IPS-18a (cell line): ENCODE measurements at regions not wholly inside any gene's neighbourhood (a gene's known extent, or its start where the extent isn't known, plus 50 kb on each side); places are given as distances from the start of the nearest gene placed in this dataset.

ENCODE experiments used
- H3K27ac ChIP-seq: one replicate; pipeline ENCODE4 v1.5.1; 2013; ENCODE audit warnings: low read length
- H3K27me3 ChIP-seq: one replicate; pipeline ENCODE4 v1.6.1; 2013; ENCODE audit warnings: mild to moderate bottlenecking, low read length; ENCODE audit not compliant: control insufficient read depth, insufficient read depth
- H3K36me3 ChIP-seq: one replicate; pipeline ENCODE4 v1.6.1; 2013; ENCODE audit warnings: low read depth, low read length; ENCODE audit not compliant: control insufficient read depth
- H3K4me1 ChIP-seq: one replicate; pipeline ENCODE4 v1.6.1; 2013; ENCODE audit warnings: low read depth, low read length; ENCODE audit not compliant: control insufficient read depth
- H3K4me3 ChIP-seq: one replicate; pipeline ENCODE4 v1.5.1; 2013; ENCODE audit warnings: low read length
- H3K9ac ChIP-seq: one replicate; pipeline ENCODE4 v1.6.1; 2013; ENCODE audit warnings: mild to moderate bottlenecking, low read length, moderate library complexity
- H3K9me3 ChIP-seq: one replicate; pipeline ENCODE4 v1.6.1; 2013; ENCODE audit warnings: low read depth, low read length; ENCODE audit not compliant: control insufficient read depth

- Histone ChIP-seq H3K4me3 (no peak overlapping the region), H3K9ac (no peak overlapping the region), H3K9me3 (peaks cover 8% of the 10 kb centered on the region), H3K4me1 (no peaks in the 10 kb centered on the region), H3K36me3 (no peaks in the 10 kb centered on the region), H3K27ac (no peak overlapping the region), H3K27me3 (no peaks in the 10 kb centered on the region)
Measured at GRCh38 chrX:137286423-137286822, 252.6 kb upstream of the GPR101 start.

- H3K4me1 ChIP-seq: no peaks in the 10 kb centered on the region
- no peak overlapping the region for H3K4me3 ChIP-seq
- no peak overlapping the region for H3K27ac ChIP-seq
- no peak overlapping the region for H3K9ac ChIP-seq
- H3K9me3 ChIP-seq: peaks cover 9% of the 10 kb centered on the region
- H3K27me3 ChIP-seq: no peaks in the 10 kb centered on the region
- no peaks in the 10 kb centered on the region for H3K36me3 ChIP-seq
Measured at GRCh38 chrX:137278825-137279224, 245.0 kb upstream of the GPR101 start.

- Histone ChIP-seq H3K9ac (no peak overlapping the region), H3K9me3 (peaks cover 7% of the 10 kb centered on the region), H3K4me1 (no peaks in the 10 kb centered on the region), H3K4me3 (no peak overlapping the region), H3K36me3 (no peaks in the 10 kb centered on the region), H3K27ac (no peak overlapping the region), H3K27me3 (no peaks in the 10 kb centered on the region)
Measured at GRCh38 chrX:137263374-137263773, 229.6 kb upstream of the GPR101 start.

- Histone ChIP-seq H3K27me3 (no peaks in the 10 kb centered on the region), H3K27ac (no peak overlapping the region), H3K36me3 (no peaks in the 10 kb centered on the region), H3K9ac (no peak overlapping the region), H3K4me1 (no peaks in the 10 kb centered on the region), H3K4me3 (no peak overlapping the region), H3K9me3 (peaks cover 15% of the 10 kb centered on the region)
Measured at GRCh38 chrX:137245183-137245582, 211.4 kb upstream of the GPR101 start.

- no peak overlapping the region for H3K27ac ChIP-seq
Measured at GRCh38 chrX:137236837-137237236, 203.0 kb upstream of the GPR101 start.

GRCh38 chrX:137234651-137235402 is 201.0 kb upstream of the GPR101 start:
- no peaks in the 10 kb centered on the region for H3K36me3 ChIP-seq
- H3K27me3 ChIP-seq: no peaks in the 10 kb centered on the region
- H3K4me1 ChIP-seq: peaks cover 11% of the 10 kb centered on the region
- H3K27ac ChIP-seq: no peak overlapping the region
- no peak overlapping the region for H3K4me3 ChIP-seq
- peaks cover 7% of the 10 kb centered on the region for H3K9me3 ChIP-seq
- no peak overlapping the region for H3K9ac ChIP-seq

More at GRCh38 chrX:137236837-137237236, 203.0 kb upstream of the GPR101 start:
- Histone ChIP-seq H3K9me3 (peaks cover 12% of the 10 kb centered on the region), H3K36me3 (no peaks in the 10 kb centered on the region), H3K4me1 (peaks cover 11% of the 10 kb centered on the region), H3K27me3 (no peaks in the 10 kb centered on the region), H3K4me3 (no peak overlapping the region), H3K9ac (no peak overlapping the region)

GRCh38 chrX:137233478-137233877 is 199.7 kb upstream of the GPR101 start:
- no peaks in the 10 kb centered on the region for H3K27me3 ChIP-seq
- H3K9me3 ChIP-seq: peaks cover 7% of the 10 kb centered on the region
- peaks cover 11% of the 10 kb centered on the region for H3K4me1 ChIP-seq
- no peak overlapping the region for H3K9ac ChIP-seq
- no peak overlapping the region for H3K27ac ChIP-seq
- H3K36me3 ChIP-seq: no peaks in the 10 kb centered on the region
- no peak overlapping the region for H3K4me3 ChIP-seq

- H3K9me3 ChIP-seq: peaks cover 2% of the 10 kb centered on the region
- H3K27me3 ChIP-seq: no peaks in the 10 kb centered on the region
- no peak overlapping the region for H3K4me3 ChIP-seq
- H3K27ac ChIP-seq: no peak overlapping the region
- H3K36me3 ChIP-seq: no peaks in the 10 kb centered on the region
- H3K4me1 ChIP-seq: no peaks in the 10 kb centered on the region
- H3K9ac ChIP-seq: no peak overlapping the region
Measured at GRCh38 chrX:137227151-137227550, 193.4 kb upstream of the GPR101 start.

GRCh38 chrX:137215467-137215866 is 181.7 kb upstream of the GPR101 start:
- Histone ChIP-seq H3K27ac (no peak overlapping the region), H3K36me3 (no peaks in the 10 kb centered on the region), H3K9me3 (peaks cover 25% of the 10 kb centered on the region), H3K4me3 (no peak overlapping the region), H3K4me1 (peaks cover 7% of the 10 kb centered on the region), H3K27me3 (no peaks in the 10 kb centered on the region), H3K9ac (no peak overlapping the region)

- Histone ChIP-seq H3K9ac (no peak overlapping the region), H3K4me3 (no peak overlapping the region), H3K27ac (no peak overlapping the region), H3K36me3 (no peaks in the 10 kb centered on the region), H3K9me3 (peaks cover 25% of the 10 kb centered on the region), H3K27me3 (no peaks in the 10 kb centered on the region), H3K4me1 (peaks cover 7% of the 10 kb centered on the region)
Measured at GRCh38 chrX:137212078-137212632, 178.4 kb upstream of the GPR101 start.

- Histone ChIP-seq H3K36me3 (no peaks in the 10 kb centered on the region), H3K9ac (no peak overlapping the region), H3K27ac (no peak overlapping the region), H3K27me3 (no peaks in the 10 kb centered on the region), H3K4me1 (no peaks in the 10 kb centered on the region), H3K4me3 (no peak overlapping the region), H3K9me3 (peaks cover 7% of the 10 kb centered on the region)
Measured at GRCh38 chrX:137198040-137198439, 164.2 kb upstream of the GPR101 start.

- Histone ChIP-seq H3K36me3 (no peaks in the 10 kb centered on the region), H3K27ac (no peak overlapping the region), H3K9ac (no peak overlapping the region), H3K27me3 (no peaks in the 10 kb centered on the region), H3K4me3 (no peak overlapping the region), H3K9me3 (peaks cover 10% of the 10 kb centered on the region), H3K4me1 (no peaks in the 10 kb centered on the region)
Measured at GRCh38 chrX:137195991-137196390, 162.2 kb upstream of the GPR101 start.
